ENCODE measurements at regions not wholly inside any gene's neighbourhood (a gene's known extent, or its start where the extent isn't known, plus 50 kb on each side); places are given as distances from the start of the nearest gene placed in this dataset.

DNA sequence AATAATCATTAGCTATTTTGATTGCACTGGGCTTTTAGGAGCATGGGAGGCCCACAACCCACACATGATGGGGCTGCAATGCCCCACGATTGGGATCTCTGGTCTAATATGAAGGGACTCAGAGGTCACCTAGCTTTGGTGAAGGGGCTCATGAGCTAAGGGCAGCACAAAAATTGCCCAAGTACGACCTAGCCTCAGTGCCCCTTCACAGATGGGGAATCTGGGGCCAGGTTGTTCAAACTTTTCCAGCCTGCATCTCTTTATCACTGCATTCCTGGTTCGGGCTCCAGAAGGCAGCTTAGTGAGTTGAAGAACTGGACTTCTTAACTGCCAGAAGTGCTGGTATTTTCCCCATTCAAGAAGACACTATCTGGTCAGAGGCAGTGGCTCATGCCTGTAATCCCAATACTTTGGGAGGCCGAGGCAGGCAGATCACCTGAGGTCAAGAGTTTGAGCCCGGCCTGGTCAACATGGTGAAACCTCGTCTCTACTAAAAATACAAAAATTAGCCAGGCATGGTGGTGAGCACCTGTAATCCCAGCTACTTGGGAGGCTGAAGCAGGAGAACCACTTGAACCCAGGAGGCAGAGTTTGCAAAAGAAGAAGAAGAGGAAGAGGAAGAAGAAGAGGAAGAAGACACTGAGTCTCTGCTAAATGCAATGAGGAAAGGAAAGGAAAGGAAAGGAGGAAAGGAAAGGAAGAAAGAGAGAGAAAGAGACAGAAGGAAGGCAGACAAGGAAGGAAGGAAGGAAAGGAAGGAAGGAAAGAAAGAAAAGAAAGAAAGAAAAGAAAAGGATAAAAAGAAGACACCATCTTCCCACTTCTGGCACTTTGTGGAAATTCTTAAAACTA, 258.5 kb upstream of the IRF2BP2 start (continued):
- TF ChIP-seq RERE (CRISPR knock-in tag; IDR thresholded peaks at IDR 0.05; ENCODE audit: borderline replicate concordance) (0 out of 2 replicates have a peak, but pooled peaks have one; percentile 46), DIDO1 (tag; IDR thresholded peaks at IDR 0.05; ENCODE audit: low read depth) (no peak), EP300 (IDR thresholded peaks at IDR 0.05; ENCODE audit: low read length) (no peak), ETS2 (tag; IDR thresholded peaks at IDR 0.05; ENCODE audit: borderline replicate concordance, poor library complexity, severe bottlenecking) (no peak), ZNF445 (CRISPR knock-in tag; IDR thresholded peaks at IDR 0.05; ENCODE audit: low read depth) (no peak), MCM3 (IDR thresholded peaks at IDR 0.05) (no peak), HEY1 (CRISPR knock-in tag; IDR thresholded peaks at IDR 0.05; ENCODE audit: borderline replicate concordance) (no peak), ID3 (CRISPR knock-in tag; IDR thresholded peaks at IDR 0.05) (no peak), ID3 (tag; IDR thresholded peaks at IDR 0.05) (0 out of 2 replicates have a peak, but pooled peaks have one; percentile 16), NFRKB (IDR thresholded peaks at IDR 0.05; ENCODE audit: low read depth) (peak; percentile 63; the same call in 1 of the 2 replicates), PATZ1 (CRISPR knock-in tag; IDR thresholded peaks at IDR 0.05; ENCODE audit: borderline replicate concordance) (no peak), MTA3 (IDR thresholded peaks at IDR 0.05; ENCODE audit: borderline replicate concordance) (no peak)
- TF ChIP-seq, protein P1, sequence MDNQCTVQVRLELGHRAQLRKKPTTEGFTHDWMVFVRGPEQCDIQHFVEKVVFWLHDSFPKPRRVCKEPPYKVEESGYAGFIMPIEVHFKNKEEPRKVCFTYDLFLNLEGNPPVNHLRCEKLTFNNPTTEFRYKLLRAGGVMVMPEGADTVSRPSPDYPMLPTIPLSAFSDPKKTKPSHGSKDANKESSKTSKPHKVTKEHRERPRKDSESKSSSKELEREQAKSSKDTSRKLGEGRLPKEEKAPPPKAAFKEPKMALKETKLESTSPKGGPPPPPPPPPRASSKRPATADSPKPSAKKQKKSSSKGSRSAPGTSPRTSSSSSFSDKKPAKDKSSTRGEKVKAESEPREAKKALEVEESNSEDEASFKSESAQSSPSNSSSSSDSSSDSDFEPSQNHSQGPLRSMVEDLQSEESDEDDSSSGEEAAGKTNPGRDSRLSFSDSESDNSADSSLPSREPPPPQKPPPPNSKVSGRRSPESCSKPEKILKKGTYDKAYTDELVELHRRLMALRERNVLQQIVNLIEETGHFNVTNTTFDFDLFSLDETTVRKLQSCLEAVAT (IDR thresholded peaks at IDR 0.05) = peak; percentile 84 to 86; a peak in 3 of 4 replicates
- TF ChIP-seq, protein P2, sequence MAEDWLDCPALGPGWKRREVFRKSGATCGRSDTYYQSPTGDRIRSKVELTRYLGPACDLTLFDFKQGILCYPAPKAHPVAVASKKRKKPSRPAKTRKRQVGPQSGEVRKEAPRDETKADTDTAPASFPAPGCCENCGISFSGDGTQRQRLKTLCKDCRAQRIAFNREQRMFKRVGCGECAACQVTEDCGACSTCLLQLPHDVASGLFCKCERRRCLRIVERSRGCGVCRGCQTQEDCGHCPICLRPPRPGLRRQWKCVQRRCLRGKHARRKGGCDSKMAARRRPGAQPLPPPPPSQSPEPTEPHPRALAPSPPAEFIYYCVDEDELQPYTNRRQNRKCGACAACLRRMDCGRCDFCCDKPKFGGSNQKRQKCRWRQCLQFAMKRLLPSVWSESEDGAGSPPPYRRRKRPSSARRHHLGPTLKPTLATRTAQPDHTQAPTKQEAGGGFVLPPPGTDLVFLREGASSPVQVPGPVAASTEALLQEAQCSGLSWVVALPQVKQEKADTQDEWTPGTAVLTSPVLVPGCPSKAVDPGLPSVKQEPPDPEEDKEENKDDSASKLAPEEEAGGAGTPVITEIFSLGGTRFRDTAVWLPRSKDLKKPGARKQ (CRISPR knock-in tag; IDR thresholded peaks at IDR 0.05) = no peak

All from K562 (cell line).